Ascending aorta (tissue), 2 donors: ENCODE measurements at regions not wholly inside any gene's neighbourhood (a gene's known extent, or its start where the extent isn't known, plus 50 kb on each side); places are given as distances from the start of the nearest gene placed in this dataset.
"Not testable (repeated sequence)": the region's sequence is repeated elsewhere in the genome, so short reads cannot be mapped to it uniquely, and the experiment has no call there.

ENCODE experiments used
- DNase-seq, 2 donors: peaks; one replicate each; pipeline ENCODE4 v3.0.0-alpha.2; 2019; ENCODE audit warnings: low spot score in 2 of 2
- H3K27ac ChIP-seq, 2 donors: fragments of 200-600 bp; sonication (generic); one replicate each; pipeline ENCODE4 v1.5.1; 2016 to 2017; ENCODE audit warnings: mild to moderate bottlenecking in 1 of 2
- H3K27me3 ChIP-seq: fragments of 200-600 bp; sonication (generic); one replicate; pipeline ENCODE4 v1.5.1; 2017
- H3K36me3 ChIP-seq, 2 donors: fragments of 200-600 bp; sonication (generic); one replicate each; pipeline ENCODE4 v1.5.1; 2016
- H3K4me1 ChIP-seq, 2 donors: fragments of 200-600 bp; sonication (generic); one replicate each; pipeline ENCODE4 v1.5.1; 2016 to 2017; ENCODE audit warnings: mild to moderate bottlenecking in 1 of 2
- H3K4me3 ChIP-seq, 2 donors: fragments of 200-600 bp; sonication (generic); one replicate each; pipeline ENCODE4 v1.5.1; 2016 to 2017; ENCODE audit warnings: mild to moderate bottlenecking in 1 of 2
- H3K9me3 ChIP-seq, 2 donors: fragments of 200-600 bp; sonication (generic); one replicate each; pipeline ENCODE4 v1.5.1; 2016
- intact Hi-C: fragments of 100-400 bp; cut with DNase I; formaldehyde crosslinking; loops from one replicate; pipeline ENCODE4 v1.15.1; 2023
- TF ChIP-seq, protein P1 (sequence below), 3 experiments: fragments of 200-600 bp in 2 of 3; fragments of 450-650 bp in 1 of 3; sonication (generic) in 2 of 3; IDR thresholded peaks; one replicate each; pipeline ENCODE4 v1.5.1; 2016 to 2019; ENCODE audit warnings: antibody characterized with exemption in 3 of 3, mild to moderate bottlenecking in 1 of 3, moderate library complexity in 1 of 3

DNA sequence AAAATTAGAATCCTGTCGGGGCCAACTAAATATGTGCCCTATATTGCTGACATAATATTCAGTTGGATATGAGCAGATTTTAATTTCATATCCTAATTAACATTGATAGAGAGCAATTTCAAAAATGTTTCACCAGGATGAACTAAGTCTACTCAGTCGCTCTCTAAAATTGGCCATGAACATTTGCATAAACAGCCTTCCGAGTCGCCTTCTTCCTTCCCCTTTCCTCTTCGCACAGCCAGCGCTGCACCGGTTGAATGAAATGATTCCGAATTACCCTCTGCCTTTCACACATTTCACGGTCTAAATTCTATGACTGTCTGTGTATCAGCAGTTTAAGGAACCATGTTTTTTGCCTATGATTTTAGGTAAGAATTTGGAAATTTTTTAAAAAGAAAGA is 413.7 kb downstream of the LIG4 start:
- TF ChIP-seq, protein P1, sequence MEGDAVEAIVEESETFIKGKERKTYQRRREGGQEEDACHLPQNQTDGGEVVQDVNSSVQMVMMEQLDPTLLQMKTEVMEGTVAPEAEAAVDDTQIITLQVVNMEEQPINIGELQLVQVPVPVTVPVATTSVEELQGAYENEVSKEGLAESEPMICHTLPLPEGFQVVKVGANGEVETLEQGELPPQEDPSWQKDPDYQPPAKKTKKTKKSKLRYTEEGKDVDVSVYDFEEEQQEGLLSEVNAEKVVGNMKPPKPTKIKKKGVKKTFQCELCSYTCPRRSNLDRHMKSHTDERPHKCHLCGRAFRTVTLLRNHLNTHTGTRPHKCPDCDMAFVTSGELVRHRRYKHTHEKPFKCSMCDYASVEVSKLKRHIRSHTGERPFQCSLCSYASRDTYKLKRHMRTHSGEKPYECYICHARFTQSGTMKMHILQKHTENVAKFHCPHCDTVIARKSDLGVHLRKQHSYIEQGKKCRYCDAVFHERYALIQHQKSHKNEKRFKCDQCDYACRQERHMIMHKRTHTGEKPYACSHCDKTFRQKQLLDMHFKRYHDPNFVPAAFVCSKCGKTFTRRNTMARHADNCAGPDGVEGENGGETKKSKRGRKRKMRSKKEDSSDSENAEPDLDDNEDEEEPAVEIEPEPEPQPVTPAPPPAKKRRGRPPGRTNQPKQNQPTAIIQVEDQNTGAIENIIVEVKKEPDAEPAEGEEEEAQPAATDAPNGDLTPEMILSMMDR (IDR thresholded peaks at IDR 0.05): no peak
- no peak for DNase-seq
- no peaks in the 10 kb centered on the region for H3K4me1 ChIP-seq
- H3K27me3 ChIP-seq: no peaks in the 10 kb centered on the region
- H3K9me3 ChIP-seq: no peaks in the 10 kb centered on the region
- H3K27ac ChIP-seq: no peak overlapping the region
- no peaks in the 10 kb centered on the region for H3K36me3 ChIP-seq
- intact Hi-C loops: no loop called here
- H3K4me3 ChIP-seq: no peak overlapping the region

DNA sequence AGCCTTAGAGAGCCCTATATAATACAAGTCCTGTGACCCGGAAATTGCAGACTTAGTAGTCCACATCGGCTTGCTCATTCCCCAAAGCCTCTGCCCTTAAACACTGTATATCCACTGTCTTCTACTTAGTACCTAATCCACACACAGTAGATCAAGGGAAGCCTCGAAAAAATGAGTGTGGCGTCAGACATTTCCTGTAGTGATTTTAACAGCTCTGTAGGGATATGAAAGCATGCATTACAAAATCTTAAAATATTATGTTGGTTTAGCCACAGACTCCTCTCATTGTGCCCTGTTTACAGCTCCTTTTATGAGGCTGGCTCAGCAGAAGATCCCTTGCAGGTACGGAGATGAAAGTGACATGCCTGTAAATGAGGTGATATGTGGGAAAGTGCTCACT is 416.3 kb downstream of the LIG4 start:
- no peak for DNase-seq
- H3K4me3 ChIP-seq: no peak overlapping the region
- no peaks in the 10 kb centered on the region for H3K27me3 ChIP-seq
- H3K4me1 ChIP-seq: no peaks in the 10 kb centered on the region
- no peak overlapping the region for H3K27ac ChIP-seq
- TF ChIP-seq, protein P1 (IDR thresholded peaks at IDR 0.05): no peak
- no peaks in the 10 kb centered on the region for H3K36me3 ChIP-seq
- H3K9me3 ChIP-seq: no peaks in the 10 kb centered on the region
- intact Hi-C loops: no loop called here

DNA sequence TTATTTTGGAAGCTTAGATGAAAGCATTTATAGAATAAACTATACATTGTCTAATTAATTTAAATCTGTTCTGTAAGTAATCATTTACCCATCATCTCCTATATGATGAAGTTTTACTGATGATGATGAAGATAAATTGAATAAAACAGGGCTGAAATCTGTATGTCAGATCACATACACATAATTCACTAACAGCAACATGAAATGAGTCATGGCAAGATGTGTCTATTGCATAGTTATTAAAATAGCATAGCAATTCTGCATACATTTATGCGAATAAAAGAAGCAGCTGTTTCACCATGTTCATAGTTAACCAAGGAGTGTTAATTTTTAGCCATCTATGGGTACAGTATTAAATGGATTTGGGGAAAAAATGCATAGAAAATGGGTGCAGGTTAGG is 424.9 kb downstream of the LIG4 start:
- Histone ChIP-seq H3K36me3 (no peaks in the 10 kb centered on the region), H3K27me3 (no peaks in the 10 kb centered on the region), H3K4me1 (no peaks in the 10 kb centered on the region), H3K9me3 (no peaks in the 10 kb centered on the region), H3K27ac (no peak overlapping the region), H3K4me3 (no peak overlapping the region)
- intact Hi-C loops: no loop called here
- TF ChIP-seq, protein P1 (IDR thresholded peaks at IDR 0.05): no peak
- DNase-seq: no peak

DNA sequence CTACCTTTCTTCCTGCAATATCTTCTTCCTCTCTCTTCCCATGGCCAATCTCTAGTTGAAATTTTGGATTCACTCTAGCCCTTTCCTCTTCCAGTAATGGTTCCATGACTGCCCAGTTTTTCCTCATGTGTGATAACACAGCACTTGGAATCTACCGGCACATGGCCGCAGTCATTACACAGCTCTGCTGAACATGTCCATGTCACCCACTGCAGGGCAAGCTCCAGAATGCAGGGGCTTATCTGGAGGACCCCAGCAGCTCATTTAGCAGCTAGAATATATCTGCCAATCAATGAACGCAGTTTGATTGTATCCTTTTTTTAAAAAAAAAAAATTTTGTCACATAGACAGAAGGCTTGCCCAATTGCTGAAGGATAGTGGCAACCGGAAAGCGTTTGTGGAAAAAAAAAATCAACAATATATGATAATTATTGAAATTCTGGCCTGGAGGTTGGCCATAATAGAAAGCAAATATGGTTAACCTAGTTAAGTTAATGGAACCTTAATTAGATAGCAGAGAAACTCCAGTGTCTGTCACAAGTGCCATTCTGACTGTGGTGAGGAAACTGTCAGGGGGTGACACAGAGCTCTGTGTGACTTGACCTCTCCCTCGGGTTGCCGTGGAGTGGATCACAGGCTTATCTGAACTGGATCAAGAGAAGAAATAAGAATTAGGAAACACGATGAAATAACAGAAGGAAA is 426.7 kb downstream of the LIG4 start:
- Histone ChIP-seq H3K27ac (no peak overlapping the region), H3K4me1 (no peaks in the 10 kb centered on the region), H3K36me3 (no peaks in the 10 kb centered on the region), H3K4me3 (no peak overlapping the region), H3K9me3 (no peaks in the 10 kb centered on the region), H3K27me3 (no peaks in the 10 kb centered on the region)
- DNase-seq: no peak
- TF ChIP-seq, protein P1 (IDR thresholded peaks at IDR 0.05): no peak
- intact Hi-C loops: no loop called here

DNA sequence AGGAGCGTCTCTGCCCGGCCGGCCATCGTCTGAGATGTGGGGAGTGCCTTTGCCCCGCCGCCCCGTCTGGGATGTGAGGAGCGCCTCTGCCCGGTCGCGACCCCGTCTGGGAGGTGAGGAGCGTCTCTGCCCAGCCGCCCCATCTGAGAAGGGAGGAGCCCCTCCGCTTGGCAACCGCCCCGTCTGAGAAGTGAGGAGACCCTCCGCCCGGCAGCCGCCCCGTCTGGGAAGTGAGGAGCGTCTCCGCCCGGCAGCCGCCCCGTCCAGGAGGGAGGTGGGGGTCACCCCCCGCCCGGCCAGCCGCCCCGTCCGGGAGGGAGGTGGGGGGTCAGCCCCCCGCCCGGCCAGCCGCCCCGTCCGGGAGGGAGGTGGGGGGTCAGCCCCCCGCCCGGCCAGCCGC is 432.7 kb downstream of the LIG4 start:
- H3K36me3 ChIP-seq, H3K9me3 ChIP-seq, H3K27ac ChIP-seq, H3K4me3 ChIP-seq, intact Hi-C loops, DNase-seq, H3K4me1 ChIP-seq, H3K27me3 ChIP-seq: not testable (repeated sequence)

DNA sequence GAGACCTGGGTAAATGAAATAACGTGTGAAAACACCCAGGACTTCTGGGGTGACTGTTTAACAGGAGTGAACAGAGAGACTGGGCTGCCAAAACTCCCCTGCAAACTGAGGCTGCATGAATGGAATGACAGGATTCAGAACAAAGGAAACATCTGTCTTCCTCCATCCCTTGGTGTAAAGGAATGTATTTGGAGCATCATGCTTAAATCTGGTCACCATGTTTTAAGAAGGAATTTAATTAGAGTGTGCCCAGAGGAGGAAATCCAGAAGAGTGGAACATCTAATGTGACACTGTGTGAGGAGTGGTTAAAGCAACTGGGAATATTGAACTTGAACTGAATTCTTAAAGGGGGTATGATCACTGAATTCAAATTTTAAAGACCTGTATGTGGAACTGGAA is 437.2 kb downstream of the LIG4 start:
- no peak for DNase-seq
- TF ChIP-seq, protein P1 (IDR thresholded peaks at IDR 0.05): no peak
- no peaks in the 10 kb centered on the region for H3K4me1 ChIP-seq
- no peak overlapping the region for H3K4me3 ChIP-seq
- intact Hi-C loops: no loop called here
- no peak overlapping the region for H3K27ac ChIP-seq
- no peaks in the 10 kb centered on the region for H3K9me3 ChIP-seq
- H3K36me3 ChIP-seq: no peaks in the 10 kb centered on the region
- H3K27me3 ChIP-seq: no peaks in the 10 kb centered on the region
